HG03565 (cell line): ENCODE measurements at regions not wholly inside any gene's neighbourhood (a gene's known extent, or its start where the extent isn't known, plus 50 kb on each side); places are given as distances from the start of the nearest gene placed in this dataset.

ENCODE experiments used
- ATAC-seq: cut with Tn5 transposase; IDR thresholded peaks from one replicate; pipeline ENCODE4 v1.9.1; 2021; ENCODE audit warnings: mild to moderate bottlenecking, moderate library complexity; ENCODE audit not compliant: unreplicated experiment

DNA sequence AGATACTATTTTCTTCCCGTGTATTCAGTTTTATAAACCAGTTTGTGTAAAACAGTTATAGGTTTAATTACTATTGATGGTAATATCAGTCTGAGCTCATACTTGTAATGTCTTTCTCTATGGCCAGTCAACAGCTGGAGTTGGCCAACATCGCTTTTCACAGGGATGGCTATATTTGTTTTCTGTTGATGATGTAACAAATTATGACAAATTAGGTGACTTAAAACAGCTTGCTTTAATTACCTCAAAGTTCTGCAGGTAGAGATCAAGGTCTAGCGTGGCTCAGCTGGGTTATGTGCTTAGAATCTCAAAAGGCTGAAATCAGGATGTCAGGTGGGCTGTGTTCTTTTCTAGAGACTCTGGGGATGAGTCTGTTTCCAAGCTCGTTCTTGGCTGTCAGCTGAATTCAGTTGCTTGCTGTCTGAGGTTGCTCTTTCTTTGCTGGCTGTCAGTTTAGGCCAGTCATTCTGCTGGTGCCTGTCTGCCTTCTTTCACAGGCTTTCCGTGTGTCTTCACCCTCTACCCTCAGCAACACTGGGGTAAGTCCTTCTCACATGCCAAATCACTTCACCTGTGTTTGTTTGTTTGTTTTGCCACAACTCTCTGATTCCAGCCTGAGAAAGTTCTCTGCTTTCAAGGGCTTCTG lies 370.2 kb upstream of the E2F7 start:
- no peak for ATAC-seq

DNA sequence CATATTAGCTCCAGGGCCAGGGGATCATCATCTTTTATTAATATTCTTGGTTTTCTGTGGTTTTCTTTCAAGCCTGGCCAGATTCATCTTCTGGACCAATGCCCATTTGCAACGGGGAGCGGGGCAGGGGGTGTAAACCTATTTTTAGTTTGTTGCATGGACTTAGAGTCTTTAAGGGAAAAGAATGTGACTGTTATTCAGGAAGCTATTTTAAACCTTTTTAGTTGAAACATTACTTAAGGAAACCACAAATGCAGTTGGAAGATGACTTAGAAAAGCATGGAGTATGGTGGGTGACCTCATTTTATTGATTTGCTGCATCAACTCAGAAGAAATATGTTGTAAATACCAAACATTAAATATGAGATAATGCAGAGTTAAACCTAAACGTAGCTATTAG lies 368.4 kb upstream of the E2F7 start:
- no peak for ATAC-seq

DNA sequence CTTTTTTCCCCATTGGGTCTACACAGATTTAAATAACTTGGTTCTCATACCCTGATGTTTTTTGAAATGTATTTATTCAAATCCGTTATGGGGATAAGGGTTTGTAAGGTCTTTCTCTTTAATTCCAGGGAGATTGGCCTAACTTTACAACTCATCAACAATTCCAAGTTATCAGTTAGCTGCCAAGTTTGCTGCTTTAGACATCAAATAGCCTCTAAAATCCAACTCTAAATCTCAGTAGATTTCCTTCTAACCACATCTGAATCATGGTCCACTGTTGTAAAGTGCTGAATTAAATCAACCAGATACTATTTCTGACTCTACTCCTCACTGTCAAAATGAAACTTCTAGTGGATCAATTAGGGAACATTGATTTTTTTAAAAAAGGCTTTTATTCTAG lies 364.1 kb upstream of the E2F7 start:
- ATAC-seq, result no peak

DNA sequence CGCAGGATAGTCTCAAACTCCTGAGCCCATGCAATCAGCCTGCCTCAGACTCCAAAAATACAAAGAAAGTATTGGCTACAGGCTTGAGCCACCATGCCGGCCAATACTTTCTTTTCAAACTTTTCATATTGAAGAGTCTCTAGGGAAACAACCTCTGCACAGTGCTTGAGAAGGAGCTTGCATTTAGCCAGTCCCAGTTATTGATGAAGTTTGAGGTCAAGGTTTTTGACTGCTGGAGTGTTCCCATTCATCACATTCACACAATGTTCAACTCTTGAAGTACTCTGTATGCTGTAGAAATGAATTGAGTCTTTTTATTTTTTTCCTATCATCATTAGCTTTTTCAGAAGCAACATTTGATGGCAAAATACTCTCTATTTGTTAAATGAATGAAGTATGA lies 355.8 kb upstream of the E2F7 start:
- ATAC-seq, result no peak

DNA sequence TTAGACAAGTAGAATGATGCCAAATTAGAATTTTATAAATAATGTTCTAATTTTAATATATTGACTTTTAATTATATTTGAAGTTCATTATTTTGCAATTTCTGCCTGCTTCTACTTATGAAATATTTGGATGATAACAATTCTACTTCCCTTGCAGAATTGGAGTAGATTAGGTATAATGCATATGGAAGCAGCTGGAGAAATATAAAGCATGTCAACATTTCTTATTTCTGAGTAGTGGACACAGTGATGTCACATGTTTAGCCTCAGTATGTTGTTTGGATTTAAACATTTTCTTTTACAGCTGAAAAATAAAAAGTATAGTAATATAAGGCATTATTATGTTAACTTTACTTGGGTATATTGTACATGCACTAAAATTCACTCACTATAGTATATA lies 344.2 kb upstream of the E2F7 start:
- ATAC-seq, result no peak

DNA sequence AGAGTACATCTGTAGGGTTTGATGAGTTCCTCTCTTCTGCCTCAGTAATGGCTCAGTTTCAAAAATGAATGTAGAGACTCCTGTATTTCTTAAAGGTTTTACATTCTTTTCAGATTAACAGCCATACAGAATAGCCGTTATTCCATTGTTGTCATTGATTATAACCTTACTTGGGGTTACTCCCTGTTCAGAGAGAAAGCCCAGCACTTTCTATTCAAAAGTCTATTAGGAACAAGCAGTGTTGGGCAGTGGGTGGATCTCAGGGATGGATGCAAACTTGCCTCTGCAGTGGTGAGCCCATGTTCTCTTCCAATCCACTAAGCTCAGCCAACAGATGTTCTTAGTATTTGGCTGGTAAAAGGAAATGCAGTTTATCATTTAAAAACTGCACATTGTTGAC lies 342.6 kb upstream of the E2F7 start:
- no peak for ATAC-seq

DNA sequence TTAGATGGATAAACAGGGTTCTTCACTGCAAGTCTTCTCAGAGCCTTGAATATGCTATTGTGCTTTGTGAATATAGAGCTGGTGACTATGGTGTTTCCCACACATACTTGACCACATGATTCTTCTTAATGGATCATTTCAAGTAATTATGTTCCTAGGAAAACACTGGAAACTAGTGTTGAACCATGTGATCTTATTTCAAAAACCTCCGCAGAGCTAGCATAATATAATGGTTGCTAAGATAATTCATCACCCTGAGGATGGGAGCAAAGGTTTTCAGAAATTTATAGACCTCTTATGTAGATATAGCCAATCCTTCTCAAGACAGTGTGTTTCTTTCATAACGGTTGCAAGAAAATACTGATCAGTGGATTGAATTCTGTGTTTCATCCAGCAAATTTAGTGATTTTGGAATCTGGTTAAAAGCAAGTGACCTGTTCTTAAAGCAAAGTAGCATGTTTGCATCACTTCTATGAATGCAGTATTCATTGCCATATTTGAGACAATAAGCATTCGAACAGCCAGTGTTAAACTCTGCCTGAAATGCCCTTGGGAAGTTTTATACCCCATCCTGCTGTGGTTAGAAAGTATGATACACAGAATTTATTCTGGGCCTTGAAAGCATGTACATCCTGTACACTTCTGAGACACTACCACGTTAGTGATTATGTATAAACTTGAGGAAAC lies 341.0 kb upstream of the E2F7 start:
- no peak for ATAC-seq

DNA sequence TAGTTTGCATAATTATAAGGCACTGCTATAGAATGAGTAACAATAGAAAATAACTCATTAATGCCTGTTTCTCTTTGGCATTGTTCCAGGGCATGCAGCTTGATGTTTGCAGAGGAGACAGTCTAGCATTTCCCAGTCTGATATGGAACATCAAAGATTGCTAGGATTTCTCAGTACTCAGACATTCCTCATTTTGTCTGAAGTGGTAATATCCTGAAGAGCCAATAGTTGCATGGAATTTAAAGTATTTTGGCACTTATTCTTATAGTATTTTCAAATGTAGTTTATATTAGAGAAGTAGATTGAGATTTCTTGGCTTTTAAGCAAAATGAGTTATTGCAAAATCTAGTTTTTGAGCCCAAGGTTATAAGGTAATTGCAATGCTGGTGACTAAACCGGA lies 337.3 kb upstream of the E2F7 start:
- no peak for ATAC-seq

DNA sequence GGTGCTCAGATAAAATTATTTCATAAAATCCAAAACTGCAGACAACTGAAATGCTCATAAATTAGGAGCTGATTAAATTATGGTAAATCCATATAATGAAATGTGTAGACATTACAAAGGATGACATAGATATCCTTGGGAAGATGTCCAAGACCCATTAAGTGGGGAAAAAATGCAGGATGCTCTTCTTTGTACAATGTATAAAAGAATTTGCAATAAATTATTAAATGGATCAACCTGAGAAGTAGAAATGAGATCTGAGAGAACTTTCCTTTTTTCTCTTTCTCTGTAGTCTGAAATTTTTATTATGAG lies 336.4 kb upstream of the E2F7 start:
- ATAC-seq, result no peak

DNA sequence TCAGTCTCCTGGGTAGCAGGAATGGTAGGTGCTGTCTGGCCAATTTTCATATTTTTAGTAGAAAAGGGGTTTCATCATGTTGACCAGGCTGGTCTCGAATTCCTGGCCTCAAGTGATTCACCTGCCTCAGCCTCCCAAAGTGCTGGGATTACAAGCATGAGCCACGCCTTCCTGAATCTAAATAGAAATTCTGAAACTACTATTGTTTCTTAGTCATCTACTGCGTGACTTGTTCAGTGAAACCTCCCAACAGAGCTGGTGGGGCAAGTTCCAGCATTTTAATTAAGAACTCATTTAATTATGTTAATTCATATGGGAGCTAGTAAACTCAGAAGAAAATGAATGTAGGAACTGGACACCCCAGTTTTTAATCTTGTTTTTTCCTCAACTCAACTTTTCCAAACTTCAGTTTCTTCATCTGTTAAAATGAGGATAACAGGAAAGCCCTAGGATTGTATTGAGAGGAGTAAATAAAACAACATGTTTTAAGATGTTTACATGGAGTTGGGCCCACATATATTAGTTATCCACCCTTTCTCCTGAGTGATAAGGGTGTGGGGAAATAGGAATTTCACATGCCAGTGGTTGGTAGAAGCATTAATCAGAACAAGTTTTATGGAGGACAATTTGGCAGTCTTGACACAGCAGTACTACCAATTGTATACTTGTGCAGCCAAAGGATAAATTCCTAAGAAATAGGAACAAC lies 335.8 kb upstream of the E2F7 start:
- ATAC-seq, result no peak

DNA sequence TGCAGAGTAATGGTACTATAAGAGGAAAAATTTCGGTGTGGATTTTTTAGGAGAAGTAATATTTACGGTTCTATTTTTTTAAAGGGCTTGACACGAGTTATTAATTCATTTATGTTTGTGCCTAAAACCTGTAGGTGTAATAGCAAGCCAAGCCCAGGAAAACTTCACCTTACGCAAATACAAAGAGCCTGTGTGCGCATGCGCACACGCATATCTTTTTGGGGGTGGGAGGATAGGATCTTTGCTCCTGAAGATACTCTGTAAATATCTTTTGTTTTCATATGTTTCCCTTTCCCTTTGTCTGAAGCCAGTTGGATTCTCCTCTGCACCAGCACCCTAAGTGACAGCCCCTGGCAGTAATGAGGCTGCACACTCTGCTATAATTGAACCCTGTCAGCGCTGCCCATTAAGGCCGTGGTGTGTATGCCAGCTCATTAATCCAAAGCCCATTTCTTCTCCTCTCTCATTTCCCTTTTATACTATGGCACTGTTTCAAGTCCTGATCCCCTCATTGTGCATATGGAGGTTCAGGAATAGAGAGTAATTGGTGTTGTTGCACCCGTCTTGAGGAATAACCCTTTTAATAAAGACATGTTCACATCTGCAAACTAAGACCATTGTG lies 327.2 kb upstream of the E2F7 start:
- no peak for ATAC-seq

DNA sequence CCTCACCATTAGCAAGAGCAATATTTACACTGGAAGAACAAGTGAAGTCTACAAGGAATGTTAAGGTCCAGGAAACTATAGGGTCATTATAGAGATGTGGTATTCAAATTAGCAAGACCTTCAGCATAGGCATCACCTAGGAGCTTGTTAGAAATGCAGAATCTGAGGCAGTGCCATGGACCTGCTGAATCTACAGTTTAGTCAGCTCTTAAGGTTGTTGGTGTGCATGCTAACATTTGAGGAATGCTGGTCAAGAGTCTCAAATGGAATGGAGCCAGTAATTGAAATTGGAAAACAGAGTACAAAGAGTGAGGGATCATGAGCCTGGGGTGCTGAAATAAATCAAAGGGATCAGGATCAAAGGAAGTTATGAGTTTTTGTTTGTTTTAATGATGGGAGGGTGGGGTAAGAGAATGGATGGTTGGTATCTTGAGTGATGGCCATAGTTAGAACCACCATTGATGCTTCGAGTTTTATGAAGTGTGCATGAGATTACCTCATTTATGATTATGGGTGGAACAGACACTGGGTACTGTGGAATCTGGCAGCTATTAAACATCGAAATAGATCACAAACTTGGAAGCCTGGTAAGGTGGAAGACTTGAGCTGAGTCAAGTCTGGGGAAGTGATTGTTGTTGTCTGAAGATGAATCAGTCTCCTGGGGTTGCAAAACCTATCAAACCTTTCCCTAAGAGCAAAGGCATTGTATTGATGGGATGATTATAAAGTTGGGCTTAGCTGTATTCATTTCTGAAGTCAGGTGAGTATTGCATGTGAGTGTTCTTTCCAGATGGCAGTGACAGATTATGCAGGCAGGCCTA lies 323.3 kb upstream of the E2F7 start:
- ATAC-seq, result no peak

DNA sequence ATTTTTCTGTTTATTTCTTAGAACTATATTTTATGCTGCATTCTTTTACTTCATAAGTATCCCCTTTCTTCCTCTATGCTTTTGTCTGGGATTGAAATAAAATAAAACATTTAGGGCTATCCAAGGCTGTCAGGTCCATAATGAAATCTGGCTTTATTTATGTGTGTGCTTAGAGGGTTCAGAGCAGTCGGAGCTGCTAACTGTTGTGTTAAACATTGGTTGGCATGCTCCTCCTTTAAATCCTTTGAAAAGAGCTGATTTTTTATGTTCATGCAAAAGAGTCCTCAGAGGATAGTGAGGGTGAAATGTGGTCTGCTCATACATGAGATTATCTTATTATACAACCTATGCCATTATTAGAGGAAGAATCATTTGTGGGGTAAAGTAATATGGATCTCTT lies 322.3 kb upstream of the E2F7 start:
- ATAC-seq, result no peak

DNA sequence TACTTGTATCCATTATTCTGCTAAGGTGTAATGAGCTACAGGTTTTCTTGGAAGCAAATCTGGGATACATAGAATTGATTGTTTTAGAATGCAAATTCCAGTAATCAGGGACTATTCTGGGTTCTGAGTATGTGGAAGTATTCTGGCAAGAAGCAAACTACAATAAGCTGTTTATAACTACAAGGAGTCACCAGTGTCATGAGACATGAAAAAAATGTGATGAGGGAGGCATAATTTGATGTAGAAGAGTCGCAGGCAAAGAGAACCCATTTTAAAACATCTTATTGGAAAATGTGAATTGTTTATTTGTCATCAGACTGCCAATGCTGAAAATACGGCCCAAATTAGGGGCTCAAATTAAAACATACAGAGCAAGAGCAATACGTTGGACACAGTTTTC lies 321.8 kb upstream of the E2F7 start:
- ATAC-seq, result no peak

DNA sequence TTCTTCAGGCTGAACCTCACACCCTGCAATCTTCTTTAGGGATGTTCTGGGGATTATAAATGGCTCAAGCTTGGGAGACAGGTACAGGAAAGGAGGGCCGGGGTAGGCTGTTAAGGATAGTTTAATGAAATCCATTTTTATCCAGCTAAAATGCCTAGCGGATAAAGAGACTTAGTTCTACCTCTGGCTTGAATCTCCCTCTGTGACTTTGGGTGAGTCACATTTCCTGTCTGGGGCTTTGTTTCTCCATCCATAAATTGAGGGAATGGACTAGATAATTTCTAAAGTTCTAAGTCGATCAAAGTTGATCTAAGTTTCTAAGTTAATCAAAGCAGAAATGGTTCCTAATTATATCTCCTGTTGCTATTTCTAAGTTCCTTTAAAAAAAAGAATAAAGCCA lies 319.6 kb upstream of the E2F7 start:
- no peak for ATAC-seq

DNA sequence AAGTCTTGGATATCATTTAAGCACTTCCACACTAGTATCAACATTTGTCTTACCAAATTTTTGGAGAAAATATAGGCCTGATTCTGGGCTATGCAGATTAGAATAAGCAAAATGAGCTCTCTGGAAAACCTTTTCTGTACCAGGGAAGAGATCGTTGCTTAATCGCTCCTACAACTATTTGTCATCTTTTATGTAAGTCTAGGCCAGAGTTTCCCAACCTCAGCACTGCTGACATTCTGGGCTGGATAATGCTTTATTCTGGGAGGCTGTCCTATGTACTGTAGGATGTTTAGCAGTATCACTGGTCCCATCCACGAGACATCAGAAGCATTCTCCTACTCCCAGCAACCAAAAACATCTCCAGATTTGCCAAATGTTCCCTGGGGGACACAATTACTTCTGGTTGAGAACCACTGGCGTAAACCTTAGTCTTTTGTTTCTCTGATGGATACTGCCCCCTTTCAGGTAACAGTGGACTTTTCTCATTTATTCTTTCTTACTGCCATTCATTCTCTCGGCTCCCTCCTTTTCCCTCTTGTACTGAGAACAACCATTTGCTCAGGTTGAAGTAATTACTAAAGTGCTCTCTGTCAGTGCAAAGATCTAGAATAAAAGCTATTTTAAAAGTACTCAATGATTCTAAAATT lies 316.9 kb upstream of the E2F7 start:
- no peak for ATAC-seq

DNA sequence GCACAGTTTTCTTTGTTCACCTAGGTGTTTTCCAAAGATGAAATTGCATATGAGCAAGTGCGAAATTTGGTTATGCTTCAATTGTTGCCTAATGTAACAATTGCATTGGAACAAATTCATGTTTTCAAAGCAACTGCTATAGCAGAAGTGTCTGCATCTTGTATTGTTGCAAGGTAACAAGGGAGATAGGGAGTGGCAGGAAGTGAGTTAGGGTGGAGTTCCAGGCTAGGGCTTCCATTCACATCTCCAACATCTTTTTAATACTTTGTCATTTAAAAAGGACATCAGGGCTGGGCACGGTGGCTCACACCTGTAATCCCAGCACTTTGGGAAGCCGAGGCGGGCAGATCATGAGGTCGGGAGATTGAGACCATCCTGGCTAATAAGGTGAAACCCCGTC lies 312.3 kb upstream of the E2F7 start:
- no peak for ATAC-seq

DNA sequence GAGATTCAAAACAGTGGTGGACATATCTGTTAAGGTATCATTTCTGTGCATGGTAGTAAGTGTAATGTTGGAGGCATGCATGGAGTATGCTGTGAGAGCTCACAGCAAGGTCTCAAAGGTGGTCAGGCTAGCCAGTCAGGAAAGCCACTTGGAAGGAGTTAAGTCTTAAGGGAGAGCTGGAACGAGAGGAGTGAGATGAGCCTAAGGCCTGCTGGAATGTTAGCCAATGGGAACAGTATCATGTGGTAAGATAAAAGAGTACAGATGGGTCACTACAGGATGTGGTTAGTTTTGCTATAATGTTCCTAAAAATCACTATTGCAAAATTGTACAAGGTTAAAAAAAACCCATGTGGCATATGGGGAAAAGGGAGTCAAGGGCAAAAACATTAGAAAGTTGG lies 311.7 kb upstream of the E2F7 start:
- no peak for ATAC-seq

DNA sequence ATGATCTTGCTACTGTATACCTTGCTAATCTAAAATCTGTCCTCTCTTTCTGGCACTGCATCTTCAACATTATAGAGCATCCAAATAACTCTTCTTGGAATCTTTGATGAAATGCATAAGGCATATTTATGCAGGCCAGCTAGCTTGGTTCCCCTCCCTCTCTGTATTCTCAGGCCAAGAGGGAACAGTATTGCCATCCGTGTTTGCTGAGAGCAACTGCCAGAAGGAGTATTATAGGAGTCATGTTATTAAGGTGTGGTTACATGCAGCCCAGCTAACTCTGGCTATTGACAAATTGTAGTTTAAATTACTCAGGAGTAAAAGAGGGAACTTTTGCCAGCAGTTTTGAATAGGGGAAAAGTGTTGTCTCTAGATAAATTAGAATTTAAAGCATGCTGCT lies 309.3 kb upstream of the E2F7 start:
- no peak for ATAC-seq

DNA sequence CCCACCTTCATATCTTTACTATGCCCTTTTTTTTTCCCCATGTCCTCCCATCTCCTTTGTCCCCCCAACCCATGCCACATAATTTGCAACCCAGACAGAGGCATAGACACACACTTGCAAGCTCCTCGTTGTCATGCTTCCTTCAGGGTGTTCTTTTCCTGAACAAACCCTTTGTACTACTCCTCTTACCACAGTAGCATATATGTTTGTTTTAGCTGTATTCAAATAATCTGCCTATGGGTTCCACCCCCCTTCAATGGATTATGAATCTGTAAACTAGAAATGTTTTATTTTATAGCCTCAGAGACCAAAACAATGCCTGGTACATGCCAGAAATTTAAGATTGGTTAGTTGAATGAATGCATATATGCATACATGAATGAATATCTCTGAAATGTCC lies 307.1 kb upstream of the E2F7 start:
- ATAC-seq, result no peak

DNA sequence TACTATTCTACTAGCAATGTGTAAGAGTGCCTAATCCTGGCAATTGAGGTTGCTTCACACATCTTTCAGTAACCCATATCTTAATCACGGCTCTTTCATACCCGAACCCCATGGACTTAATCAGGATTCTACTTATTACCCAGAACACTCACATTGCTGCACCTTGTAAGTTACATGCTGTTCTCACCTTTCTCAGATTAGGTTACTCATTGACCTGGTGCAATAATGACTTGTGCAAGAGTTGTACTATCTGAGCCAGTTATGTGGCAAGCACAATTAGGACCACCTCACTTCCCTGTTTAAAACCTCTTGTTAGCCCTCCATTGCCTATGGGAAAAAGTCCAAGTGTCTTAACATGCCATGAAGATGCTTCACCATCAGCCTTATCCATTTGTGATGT lies 306.7 kb upstream of the E2F7 start:
- no peak for ATAC-seq
